ENCODE measurements at regions not wholly inside any gene's neighbourhood (a gene's known extent, or its start where the extent isn't known, plus 50 kb on each side); places are given as distances from the start of the nearest gene placed in this dataset.

GRCh38 chr1:209368864-209369598 is 214.5 kb upstream of the CAMK1G start:
- TF ChIP-seq CTCF (IDR thresholded peaks at IDR 0.05) (no peak), POLR2A (IDR thresholded peaks at IDR 0.05) (no peak), EP300 (IDR thresholded peaks at IDR 0.05) (no peak), POLR2AphosphoS5 (IDR thresholded peaks at IDR 0.05) (no peak)
